ENCODE measurements at regions not wholly inside any gene's neighbourhood (a gene's known extent, or its start where the extent isn't known, plus 50 kb on each side); places are given as distances from the start of the nearest gene placed in this dataset.

DNA sequence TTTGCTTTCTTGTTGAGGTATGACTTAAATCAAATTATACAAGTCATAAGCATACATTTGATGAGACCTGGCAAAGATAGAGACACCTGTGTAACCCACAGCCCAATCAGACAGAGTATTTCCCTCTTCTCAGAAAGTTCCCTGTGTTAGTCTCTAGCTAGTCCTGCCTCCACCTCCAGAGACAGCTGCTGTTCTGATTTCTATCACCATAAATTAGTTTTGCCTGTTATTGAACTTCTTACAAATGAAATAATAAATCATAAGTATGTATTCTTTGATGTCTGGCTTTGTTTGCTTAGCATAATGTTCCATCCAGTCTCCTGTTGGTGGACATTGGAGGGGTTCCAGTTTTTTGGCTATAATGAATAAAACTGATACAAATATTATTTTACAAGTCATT is 194.5 kb downstream of the ICE1 start:
- DNase-seq (ENCODE audit: low read depth): no peak
- TF ChIP-seq, protein P1, sequence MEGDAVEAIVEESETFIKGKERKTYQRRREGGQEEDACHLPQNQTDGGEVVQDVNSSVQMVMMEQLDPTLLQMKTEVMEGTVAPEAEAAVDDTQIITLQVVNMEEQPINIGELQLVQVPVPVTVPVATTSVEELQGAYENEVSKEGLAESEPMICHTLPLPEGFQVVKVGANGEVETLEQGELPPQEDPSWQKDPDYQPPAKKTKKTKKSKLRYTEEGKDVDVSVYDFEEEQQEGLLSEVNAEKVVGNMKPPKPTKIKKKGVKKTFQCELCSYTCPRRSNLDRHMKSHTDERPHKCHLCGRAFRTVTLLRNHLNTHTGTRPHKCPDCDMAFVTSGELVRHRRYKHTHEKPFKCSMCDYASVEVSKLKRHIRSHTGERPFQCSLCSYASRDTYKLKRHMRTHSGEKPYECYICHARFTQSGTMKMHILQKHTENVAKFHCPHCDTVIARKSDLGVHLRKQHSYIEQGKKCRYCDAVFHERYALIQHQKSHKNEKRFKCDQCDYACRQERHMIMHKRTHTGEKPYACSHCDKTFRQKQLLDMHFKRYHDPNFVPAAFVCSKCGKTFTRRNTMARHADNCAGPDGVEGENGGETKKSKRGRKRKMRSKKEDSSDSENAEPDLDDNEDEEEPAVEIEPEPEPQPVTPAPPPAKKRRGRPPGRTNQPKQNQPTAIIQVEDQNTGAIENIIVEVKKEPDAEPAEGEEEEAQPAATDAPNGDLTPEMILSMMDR (IDR thresholded peaks at IDR 0.05; ENCODE audit: insufficient read depth, low read length): no peak
- H3K4me3 ChIP-seq (ENCODE audit: low read depth, low read length): no peak overlapping the region

DNA sequence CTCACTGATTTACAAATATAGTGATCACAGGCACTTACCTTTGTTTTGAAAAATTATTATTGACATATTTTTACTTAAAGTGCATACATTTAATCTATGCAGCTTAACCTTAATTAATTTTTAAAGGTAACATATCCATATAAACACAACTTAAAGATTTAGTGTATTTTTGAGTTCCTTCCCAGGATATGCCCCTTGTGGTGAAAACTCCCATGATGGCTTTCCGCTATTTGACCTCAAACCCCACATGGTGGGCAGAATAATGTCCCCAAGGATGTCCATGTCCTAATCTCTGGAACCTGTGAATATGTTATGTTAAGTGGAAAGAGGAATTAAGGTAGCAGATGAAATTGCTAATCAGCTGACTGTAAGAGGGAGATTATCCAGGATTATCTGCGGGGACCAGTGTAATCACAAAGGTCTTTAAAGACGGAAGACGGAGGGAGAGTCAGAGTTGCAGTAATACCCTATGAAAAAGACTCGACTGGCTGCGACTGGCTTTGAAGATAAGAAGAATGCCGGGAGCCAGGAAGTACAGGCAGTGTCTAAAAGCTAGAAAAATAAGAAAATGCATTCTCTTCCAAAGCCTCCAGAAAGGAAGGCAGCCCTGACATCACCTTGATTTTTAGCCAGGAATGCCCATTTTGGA is 193.9 kb downstream of the ICE1 start:
- TF ChIP-seq, protein P1 (IDR thresholded peaks at IDR 0.05; ENCODE audit: insufficient read depth, low read length): no peak
- no peak overlapping the region for H3K4me3 ChIP-seq (ENCODE audit: low read depth, low read length)
- DNase-seq (ENCODE audit: low read depth): no peak

DNA sequence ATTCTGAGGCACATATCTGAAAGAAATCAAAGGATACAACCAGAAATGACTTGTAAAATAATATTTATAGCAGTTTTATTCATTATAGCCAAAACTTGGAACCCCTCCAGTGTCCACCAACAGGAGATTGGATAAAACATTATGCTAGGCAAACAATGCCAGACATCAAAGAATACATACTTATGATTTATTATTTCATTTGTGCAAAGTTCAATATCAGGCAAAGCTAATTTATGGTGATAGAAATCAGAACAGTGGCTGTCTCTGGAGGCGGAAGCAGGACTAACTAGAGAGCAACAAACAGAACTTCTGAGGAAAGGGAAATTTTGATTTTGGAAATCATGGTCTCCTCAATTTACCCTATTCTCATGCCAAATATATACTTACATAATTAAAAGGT is 193.1 kb downstream of the ICE1 start:
- no peak for DNase-seq (ENCODE audit: low read depth)
- no peak overlapping the region for H3K4me3 ChIP-seq (ENCODE audit: low read depth, low read length)
- TF ChIP-seq, protein P1 (IDR thresholded peaks at IDR 0.05; ENCODE audit: insufficient read depth, low read length): no peak

DNA sequence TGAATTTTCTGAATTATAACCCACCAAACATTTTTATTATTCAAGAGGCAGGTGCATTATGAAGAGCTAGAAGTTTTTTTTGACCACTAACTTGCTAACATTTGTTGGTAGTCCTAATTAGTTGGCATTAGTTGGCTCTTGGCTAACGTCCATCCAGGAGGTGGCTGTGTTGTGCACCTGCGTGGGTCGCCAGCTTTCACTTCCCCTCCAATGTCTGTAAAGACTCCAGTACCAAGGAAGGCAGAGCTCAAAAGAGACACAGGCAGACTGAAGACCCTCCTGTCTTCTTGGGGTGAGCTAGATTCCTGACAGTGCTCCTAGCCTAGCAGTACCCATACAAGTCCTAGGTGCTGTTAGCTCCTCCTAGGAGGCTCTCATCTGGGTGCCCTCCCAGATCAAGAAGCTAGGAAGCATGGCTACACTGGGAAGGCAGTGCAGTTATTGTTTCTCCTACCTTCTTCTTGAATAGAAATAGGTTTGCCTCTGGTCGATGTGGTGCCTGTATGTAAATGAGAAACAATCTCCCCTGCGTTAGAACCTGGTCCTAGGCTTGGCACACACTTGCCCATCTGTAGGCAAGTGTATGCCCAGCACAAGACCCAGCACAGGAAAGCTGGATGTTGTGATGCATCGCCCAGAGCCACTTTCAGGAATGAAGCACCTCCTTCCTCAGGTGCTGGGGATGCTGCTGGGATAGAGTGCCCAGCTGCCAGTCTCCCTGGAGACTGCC is 190.9 kb downstream of the ICE1 start:
- TF ChIP-seq, protein P1 (IDR thresholded peaks at IDR 0.05; ENCODE audit: insufficient read depth, low read length): no peak
- DNase-seq (ENCODE audit: low read depth): no peak
- H3K4me3 ChIP-seq (ENCODE audit: low read depth, low read length): no peak overlapping the region

DNA sequence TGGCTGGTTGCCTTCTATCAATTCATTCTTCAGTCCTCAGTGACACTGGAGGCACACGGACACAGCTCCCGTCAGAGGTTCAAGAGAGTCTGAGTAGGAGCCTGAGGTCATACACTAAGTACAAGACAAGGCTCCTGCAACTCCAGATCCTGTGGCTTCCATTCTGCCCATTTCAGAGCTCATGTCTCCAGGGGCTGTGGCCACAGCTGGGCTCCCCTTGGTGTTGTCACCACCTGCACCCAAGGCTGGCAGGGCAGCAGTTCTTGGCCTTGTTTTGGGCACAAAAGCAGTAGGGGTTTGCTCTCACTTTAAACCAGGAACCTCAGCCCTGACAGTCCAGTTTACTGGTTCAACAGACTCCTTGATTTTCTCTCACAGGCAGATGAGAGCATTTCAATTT is 189.6 kb downstream of the ICE1 start:
- TF ChIP-seq, protein P1 (IDR thresholded peaks at IDR 0.05; ENCODE audit: insufficient read depth, low read length): no peak
- H3K4me3 ChIP-seq (ENCODE audit: low read depth, low read length): no peak overlapping the region
- no peak for DNase-seq (ENCODE audit: low read depth)

DNA sequence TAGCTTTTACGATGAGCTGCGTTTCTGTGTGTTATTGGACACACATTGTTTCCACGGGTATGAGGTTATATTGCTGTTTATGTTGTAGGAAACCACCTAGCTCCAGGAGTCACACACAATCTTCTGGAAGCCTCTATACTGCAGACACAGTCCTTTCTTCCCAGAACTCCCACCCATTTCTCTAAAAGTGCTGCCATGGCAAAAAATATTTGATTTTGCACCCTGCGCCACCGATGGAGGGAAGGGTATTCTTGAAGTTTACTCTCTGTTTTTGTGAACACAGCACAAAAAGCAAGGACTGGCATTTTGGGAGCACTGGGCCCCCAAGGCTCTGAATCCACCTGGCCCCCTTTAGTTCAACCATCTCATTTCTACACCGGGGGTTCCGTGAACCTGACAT is 187.5 kb downstream of the ICE1 start:
- no peak overlapping the region for H3K4me3 ChIP-seq (ENCODE audit: low read depth, low read length)
- TF ChIP-seq, protein P1 (IDR thresholded peaks at IDR 0.05; ENCODE audit: insufficient read depth, low read length): no peak
- DNase-seq (ENCODE audit: low read depth): no peak
